22Rv1 (cell line): ENCODE measurements at regions not wholly inside any gene's neighbourhood (a gene's known extent, or its start where the extent isn't known, plus 50 kb on each side); places are given as distances from the start of the nearest gene placed in this dataset.

Experiments used
- CTCF ChIP-seq: fragments of 450-650 bp; IDR thresholded peaks from 2 replicates; pipeline ENCODE4 v1.5.1; 2017; ENCODE audit warnings: mild to moderate bottlenecking
- ZFX ChIP-seq: fragments of 450-650 bp; IDR thresholded peaks from 2 replicates; pipeline ENCODE4 v1.6.1; 2017; ENCODE audit warnings: antibody characterized with exemption, borderline replicate concordance

DNA sequence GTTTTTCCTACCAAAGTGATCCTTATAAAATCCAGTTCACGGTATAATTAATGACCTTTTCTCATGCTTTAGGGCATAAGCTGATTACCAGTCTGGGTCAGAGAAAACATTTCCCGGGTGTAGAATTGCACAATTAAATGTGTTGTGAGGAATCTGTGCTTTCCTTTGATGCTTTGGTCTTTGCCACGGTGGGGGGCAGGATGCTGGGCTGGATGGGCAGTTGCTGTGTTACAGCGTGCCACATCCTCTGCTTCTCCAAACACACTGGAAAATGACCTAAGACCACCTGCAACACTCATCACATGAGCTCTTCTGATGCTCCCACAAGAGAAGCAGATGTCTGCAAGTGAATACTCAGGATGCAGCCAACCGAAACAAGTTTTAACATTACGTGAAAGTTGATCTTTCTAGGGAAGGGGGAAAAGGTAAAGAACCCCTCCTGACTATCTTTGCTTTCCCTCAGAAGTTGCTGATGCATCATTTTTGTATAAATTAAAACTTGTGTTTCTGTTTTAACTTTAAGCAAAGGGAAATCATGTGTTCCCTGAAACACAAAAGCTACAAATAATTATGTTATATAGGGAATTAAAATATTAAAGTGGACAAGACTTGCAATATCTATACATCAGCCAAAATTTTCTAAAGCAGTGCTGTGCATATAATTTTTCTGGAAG lies 515.3 kb upstream of the NR5A2 start:
- TF ChIP-seq CTCF (no peak), ZFX (no peak)
